ENCODE measurements at regions not wholly inside any gene's neighbourhood (a gene's known extent, or its start where the extent isn't known, plus 50 kb on each side); places are given as distances from the start of the nearest gene placed in this dataset.

- DNase-seq, result no peak
Measured at GRCh38 chr2:147242445-147242844, 602.4 kb upstream of the ACVR2A start.

GRCh38 chr2:147236601-147237000, 608.2 kb upstream of the ACVR2A start:
- no peak for DNase-seq

- no peak for DNase-seq
Measured at GRCh38 chr2:147232225-147232669, 612.6 kb upstream of the ACVR2A start.

- no peak for DNase-seq
Measured at GRCh38 chr2:147231607-147232006, 613.2 kb upstream of the ACVR2A start.

- no peak for DNase-seq
Measured at GRCh38 chr2:147231081-147231480, 613.7 kb upstream of the ACVR2A start.

- no peak for DNase-seq
Measured at GRCh38 chr2:147227313-147227712, 617.5 kb upstream of the ACVR2A start.

GRCh38 chr2:147224070-147224469, 620.8 kb upstream of the ACVR2A start:
- peak; percentile 39 for DNase-seq

GRCh38 chr2:147223553-147224060, 621.2 kb upstream of the ACVR2A start:
- peak; percentile 64 for DNase-seq

GRCh38 chr2:147223119-147223518, 621.7 kb upstream of the ACVR2A start:
- DNase-seq, result peak; percentile 22

- no peak for DNase-seq
Measured at GRCh38 chr2:147222506-147222905, 622.3 kb upstream of the ACVR2A start.

- DNase-seq, result no peak
Measured at GRCh38 chr2:147214914-147215313, 629.9 kb upstream of the ACVR2A start.

GRCh38 chr2:147211484-147211883, 633.3 kb upstream of the ACVR2A start:
- no peak for DNase-seq

- DNase-seq, result no peak
Measured at GRCh38 chr2:147204102-147204501, 640.7 kb upstream of the ACVR2A start.

- DNase-seq, result no peak
Measured at GRCh38 chr2:147198651-147199171, 646.1 kb upstream of the ACVR2A start.

GRCh38 chr2:147197754-147198483, 646.9 kb upstream of the ACVR2A start:
- DNase-seq, result no peak

GRCh38 chr2:147182260-147182659, 662.6 kb upstream of the ACVR2A start:
- DNase-seq, result no peak

- no peak for DNase-seq
Measured at GRCh38 chr2:147181351-147182029, 663.3 kb upstream of the ACVR2A start.

GRCh38 chr2:147177071-147177857, 667.6 kb upstream of the ACVR2A start:
- no peak for DNase-seq

- DNase-seq, result no peak
Measured at GRCh38 chr2:147174824-147175254, 670.0 kb upstream of the ACVR2A start.

- no peak for DNase-seq
Measured at GRCh38 chr2:147173798-147174197, 671.0 kb upstream of the ACVR2A start.

GRCh38 chr2:147173189-147173581, 671.6 kb upstream of the ACVR2A start:
- no peak for DNase-seq

- DNase-seq, result no peak
Measured at GRCh38 chr2:147172493-147173188, 672.2 kb upstream of the ACVR2A start.

- no peak for DNase-seq
Measured at GRCh38 chr2:147171941-147172340, 672.9 kb upstream of the ACVR2A start.

Measured in NCI-H1105 treated with DMSO at 0.1 percent for 48 hours (cell line).